GM12878 (cell line): ENCODE measurements at regions not wholly inside any gene's neighbourhood (a gene's known extent, or its start where the extent isn't known, plus 50 kb on each side); places are given as distances from the start of the nearest gene placed in this dataset.

Source experiments
- ATAC-seq: fragments of 200-7000 bp; cut with Tn5 transposase; 3 replicates; pipeline ENCODE4 v1.9.1; 2020; ENCODE audit warnings: mild to moderate bottlenecking, moderate library complexity
- BruUV-seq: library from RNA; stranded (reverse); fragments of 400-500 nt; replicated peaks from 2 replicates; lab custom pipeline; 2021; lab: Mats Ljungman, UMichigan
- CTCF ChIA-PET: fragments of 300-600 bp; sonication (Branson Sonifier 250); formaldehyde crosslinking; extraction: SDS; loops from one replicate; lab custom pipeline; 2021; ENCODE audit warnings: inconsistent platforms; lab: Yijun Ruan, JAX
- POLR2A ChIA-PET: fragments of 350-600 bp; formaldehyde crosslinking; extraction: SDS; loops from one replicate; lab custom pipeline; 2021; ENCODE audit warnings: inconsistent platforms; lab: Charles Lee
- RAD21 ChIA-PET: fragments of 300-600 bp; sonication (Branson Sonifier 250); formaldehyde crosslinking; loops from one replicate; lab custom pipeline; 2023; ENCODE audit warnings: antibody characterized with exemption; ENCODE audit not compliant: unreplicated experiment; lab: Charles Lee
- SMC1A ChIA-PET: fragments of 300-600 bp; sonication (Branson Sonifier 250); formaldehyde crosslinking; loops from one replicate; lab custom pipeline; 2023; ENCODE audit not compliant: unreplicated experiment, uncharacterized antibody; lab: Charles Lee
- DNase-seq: peaks from one replicate; pipeline ENCODE4 v3.0.0-alpha.2; 2011; ENCODE audit warnings: low read depth, low spot score
- FAIRE-seq: peaks from 3 replicates; lab custom pipeline; 2011; peaks lifted over from hg19 to GRCh38; lab: Jason Lieb, UNC
- H2AFZ ChIP-seq: 2 replicates; pipeline ENCODE4 v1.6.0; 2011; ENCODE audit warnings: low read depth, low read length, control low read depth; ENCODE audit not compliant: control insufficient read depth
- H3K27ac ChIP-seq: 2 replicates; pipeline ENCODE4 v1.5.1; 2011; ENCODE audit warnings: control low read depth; ENCODE audit not compliant: control insufficient read depth, insufficient read depth
- H3K27me3 ChIP-seq, 2 experiments: replicated peaks in 1 of 2; 2 replicates each; pipeline versions ENCODE4 v1.6.0 to v1.6.1; 2011; ENCODE audit warnings: low read length in 1 of 2; ENCODE audit not compliant: control insufficient read depth in 2 of 2, insufficient read depth in 2 of 2
- H3K36me3 ChIP-seq, 2 experiments: 2 replicates each; pipeline ENCODE4 v1.5.1; 2011; ENCODE audit warnings: low read length in 1 of 2; ENCODE audit not compliant: control insufficient read depth in 2 of 2, insufficient read depth in 2 of 2
- H3K4me1 ChIP-seq: 2 replicates; pipeline ENCODE4 v1.6.1; 2011; ENCODE audit warnings: mild to moderate bottlenecking, low read length, moderate library complexity, mixed read lengths; ENCODE audit not compliant: control insufficient read depth, insufficient read depth
- H3K4me2 ChIP-seq: 2 replicates; pipeline ENCODE4 v1.6.0; 2011; ENCODE audit warnings: control low read depth; ENCODE audit not compliant: control insufficient read depth, insufficient read depth
- H3K4me3 ChIP-seq: fragments of 200-600 bp; sonication (generic); 2 replicates; pipeline ENCODE4 v1.5.1; 2016
- H3K79me2 ChIP-seq: 2 replicates; pipeline ENCODE4 v1.6.0; 2011; ENCODE audit warnings: low read length; ENCODE audit not compliant: control insufficient read depth, insufficient read depth
- H3K9ac ChIP-seq: 2 replicates; pipeline ENCODE4 v1.8.0; 2011; ENCODE audit warnings: low read length, control low read depth, mixed read lengths; ENCODE audit not compliant: control insufficient read depth, insufficient read depth
- H3K9me3 ChIP-seq: replicated peaks from 3 replicates; pipeline ENCODE4 v1.5.1; 2011; ENCODE audit warnings: mild to moderate bottlenecking, low read length; ENCODE audit not compliant: control insufficient read depth, insufficient read depth
- H4K20me1 ChIP-seq: 2 replicates; pipeline ENCODE4 v1.6.0; 2011; ENCODE audit not compliant: control insufficient read depth, insufficient read depth
- CEBPZ ChIP-seq: fragments of 150-350 bp; IDR thresholded peaks from 2 replicates; pipeline ENCODE4 v1.6.1; 2016; ENCODE audit warnings: low read depth, low read length
- CHD2 ChIP-seq: IDR thresholded peaks from 2 replicates; pipeline ENCODE4 v1.6.1; 2011; ENCODE audit warnings: low read depth, low read length, improper control_type of control experiment, borderline replicate concordance
- CREB1 ChIP-seq: IDR thresholded peaks from 2 replicates; pipeline ENCODE4 v1.6.1; 2012; ENCODE audit warnings: low read depth, mild to moderate bottlenecking, inconsistent platforms
- CUX1 ChIP-seq: IDR thresholded peaks from 2 replicates; pipeline ENCODE4 v1.6.1; 2012; ENCODE audit warnings: improper control_type of control experiment, low read depth, low read length; ENCODE audit not compliant: insufficient replicate concordance
- E4F1 ChIP-seq: fragments of 450-650 bp; IDR thresholded peaks from 2 replicates; pipeline ENCODE4 v1.6.1; 2018; ENCODE audit warnings: borderline replicate concordance, mild to moderate bottlenecking; ENCODE audit not compliant: partially characterized antibody
- FOXK2 ChIP-seq: fragments of 450-650 bp; IDR thresholded peaks from 2 replicates; pipeline ENCODE4 v1.6.1; 2017; ENCODE audit warnings: mild to moderate bottlenecking, moderate library complexity
- IRF3 ChIP-seq: fragments of 450-650 bp; IDR thresholded peaks from 2 replicates; pipeline ENCODE4 v1.6.1; 2014; ENCODE audit warnings: mild to moderate bottlenecking
- RAD51 ChIP-seq: fragments of 450-650 bp; IDR thresholded peaks from 2 replicates; pipeline ENCODE4 v1.6.1; 2016; ENCODE audit warnings: moderate library complexity, mild to moderate bottlenecking, inconsistent platforms
- SIN3A ChIP-seq: IDR thresholded peaks from 2 replicates; pipeline ENCODE4 v1.6.1; 2012; ENCODE audit warnings: low read depth, low read length, improper control_type of control experiment
- SMARCA5 ChIP-seq: fragments of 450-650 bp; IDR thresholded peaks from 2 replicates; pipeline ENCODE4 v1.6.1; 2017; ENCODE audit warnings: mild to moderate bottlenecking
- TBL1XR1 ChIP-seq: IDR thresholded peaks from 2 replicates; pipeline ENCODE4 v1.6.1; 2012; ENCODE audit warnings: low read depth, low read length, improper control_type of control experiment
- TCF7 ChIP-seq: IDR thresholded peaks from 2 replicates; pipeline ENCODE4 v1.6.1; 2014; ENCODE audit warnings: antibody characterized with exemption, borderline replicate concordance
- YBX1 ChIP-seq: fragments of 450-650 bp; IDR thresholded peaks from 2 replicates; pipeline ENCODE4 v1.6.1; 2016; ENCODE audit warnings: antibody characterized with exemption
- WGBS: methylation state at CpG from one replicate; pipeline ENCODE4 v1.1.6; 2016; ENCODE audit warnings: low lambda C conversion rate; ENCODE audit not compliant: insufficient replicate concordance, insufficient coverage; ENCODE audit errors: missing lambda C conversion rate; 5-methylcytosine and 5-hydroxymethylcytosine counted together
- in situ Hi-C: fragments of 300-500 bp; cut with MboI; formaldehyde crosslinking; loops from 9 replicates; pipeline ENCODE4 v1.14.3; 2018; ENCODE audit warnings: mixed read lengths
- intact Hi-C: fragments of 100-400 bp; cut with micrococcal nuclease; formaldehyde crosslinking; loops from one replicate; pipeline ENCODE4 v1.14.2; 2022; ENCODE audit not compliant: unreplicated experiment

GRCh38 chr2:147390475-147390874 is 454.4 kb upstream of the ACVR2A start:
- ATAC-seq (no peak), FAIRE-seq (no peak), DNase-seq (no peak)
- Histone ChIP-seq H3K36me3 (no peaks in the 10 kb centered on the region), H3K4me3 (no peak overlapping the region), H3K27ac (no peak overlapping the region), H4K20me1 (no peaks in the 10 kb centered on the region), H3K9me3 (no peaks in the 10 kb centered on the region; the same call in 2 of the 3 replicates), H3K4me1 (no peaks in the 10 kb centered on the region), H2AFZ (no peak overlapping the region), H3K27me3 (no peaks in the 10 kb centered on the region), H3K9ac (no peak overlapping the region), H3K4me2 (no peak overlapping the region), H3K79me2 (no peaks in the 10 kb centered on the region)
- intact Hi-C loops: no loop called here
- CTCF ChIA-PET: interaction anchor here (0.9 to 1.6 kb wide), 2 partner anchors 9 to 11 kb away, joined by 3 read pairs; no protein-coding TSS in a partner anchor
- in situ Hi-C loops: no loop called here
- RAD21 ChIA-PET: no interaction called here
- WGBS: 7% methylated on average over 3 of the region's 3 CpGs
- POLR2A ChIA-PET: no interaction called here
- BruUV-seq: no TSS peak
- SMC1A ChIA-PET: interaction anchor here (0.7 to 1.3 kb wide), 2 partner anchors 258 to 308 kb away, joined by 3 read pairs; no protein-coding TSS in a partner anchor
- TF ChIP-seq CUX1: no peak
- TF ChIP-seq E4F1: no peak
- TF ChIP-seq CEBPZ: no peak
- TF ChIP-seq IRF3: no peak
- no peak for TF ChIP-seq YBX1
- TF ChIP-seq SMARCA5: no peak
- no peak for TF ChIP-seq CREB1
- TF ChIP-seq TCF7: no peak
- no peak for TF ChIP-seq SIN3A
- TF ChIP-seq CHD2: no peak
- no peak for TF ChIP-seq RAD51
- no peak for TF ChIP-seq FOXK2
- no peak for TF ChIP-seq TBL1XR1
